ENCODE measurements at regions not wholly inside any gene's neighbourhood (a gene's known extent, or its start where the extent isn't known, plus 50 kb on each side); places are given as distances from the start of the nearest gene placed in this dataset.

DNA sequence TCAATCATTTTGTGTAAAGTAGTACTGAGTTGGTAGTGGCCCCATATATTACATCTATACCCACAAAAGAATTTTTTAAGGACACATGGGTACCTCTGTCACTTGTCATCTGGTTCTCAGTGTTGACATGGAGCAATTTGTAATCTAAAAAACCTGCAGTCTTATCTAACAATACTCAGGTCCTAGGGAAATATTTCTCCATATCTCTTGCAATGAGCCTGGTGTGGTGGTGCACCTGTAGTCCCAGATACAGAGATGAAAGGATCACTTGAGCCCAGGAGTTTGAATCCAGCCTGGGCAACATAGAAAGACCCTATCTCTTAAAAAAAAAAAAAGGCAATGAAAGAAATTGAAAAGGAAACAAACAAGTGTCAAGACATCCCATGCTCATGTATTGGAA lies 70.7 kb upstream of the ZNF30 start:
- Histone ChIP-seq H3K4me2 (ENCODE audit: insufficient read depth, low read length) (no peak overlapping the region), H3K9me3 (replicated peaks; ENCODE audit: control insufficient read depth, insufficient read depth, low read depth, low read length) (0 out of 2 replicates have a peak, but pooled peaks cover 2% of the 10 kb centered on the region), H3K36me3 (ENCODE audit: control insufficient read depth, insufficient read depth, low read length) (no peaks in the 10 kb centered on the region), H4K20me1 (replicated peaks; ENCODE audit: control insufficient read depth, insufficient read depth, low read length) (no peaks in the 10 kb centered on the region), H3K4me3 (no peak overlapping the region), H3K27me3 (ENCODE audit: control insufficient read depth in 2 of 2, insufficient read depth in 2 of 2, low read length in 2 of 2) (no peaks in the 10 kb centered on the region), H3K4me1 (replicated peaks in 1 of 2; ENCODE audit: control insufficient read depth in 2 of 2, insufficient read depth in 2 of 2, low read length in 2 of 2) (no peaks in the 10 kb centered on the region), H3K79me2 (ENCODE audit: control insufficient read depth, insufficient read depth, low read length) (no peaks in the 10 kb centered on the region; the same call in 2 of the 3 replicates), H3K27ac (ENCODE audit: extremely low read depth, low read depth, low read length) (no peak overlapping the region), H3K9me1 (ENCODE audit: control insufficient read depth, insufficient read depth, low read length) (no peaks in the 10 kb centered on the region), H2AFZ (ENCODE audit: low read depth, low read length) (no peak overlapping the region), H3K9ac (ENCODE audit: insufficient read depth in 1 of 2, low read depth in 2 of 2, low read length in 2 of 2) (no peak overlapping the region)
- in situ Hi-C loops (cut with MboI) (no loop called here), intact Hi-C loops (cut with micrococcal nuclease) (no loop called here)
- FAIRE-seq (no peak), ATAC-seq (no peak), DNase-seq (ENCODE audit: extremely low read depth in 1 of 4, low spot score in 3 of 4) (no peak)
- TF ChIP-seq TEAD4 (IDR thresholded peaks at IDR 0.05; ENCODE audit: low read length), result peak; percentile 51
- TF ChIP-seq TEAD4 (CRISPR knock-in tag; IDR thresholded peaks at IDR 0.05; ENCODE audit: borderline replicate concordance), result no peak
- TF ChIP-seq POLR2A (conservative IDR thresholded peaks at IDR 0.05), result no peak
- peak; percentile 44 for TF ChIP-seq CBFA2T2 (conservative IDR thresholded peaks at IDR 0.05)
- no peak for TF ChIP-seq HNRNPL (IDR thresholded peaks at IDR 0.05; ENCODE audit: low read depth, low read length)
- no peak for TF ChIP-seq ZNF518B (CRISPR knock-in tag; IDR thresholded peaks at IDR 0.05)
- peak; percentile 28; the same call in 1 of the 2 replicates for TF ChIP-seq TAL1 (IDR thresholded peaks at IDR 0.05)
- TF ChIP-seq KLF1 (tag; IDR thresholded peaks at IDR 0.05), result no peak
- peak; percentile 71 for TF ChIP-seq CBFA2T3 (IDR thresholded peaks at IDR 0.05)
- TF ChIP-seq KAT8 (IDR thresholded peaks at IDR 0.05; ENCODE audit: low read depth), result no peak
- ChIA-PET CTCF (ENCODE audit: low intra/inter-chr PET ratio) (interaction anchor here (0.7 kb wide), 1 partner anchor 115 kb away, joined by 7 read pairs; no protein-coding TSS in a partner anchor), POLR2A (no interaction called here)
- no TSS peak for BruUV-seq (replicated peaks)
